CD14-positive monocyte (primary cell): ENCODE measurements at regions not wholly inside any gene's neighbourhood (a gene's known extent, or its start where the extent isn't known, plus 50 kb on each side); places are given as distances from the start of the nearest gene placed in this dataset.

ENCODE experiments used
- DNase-seq, 3 donors: peaks; one replicate each; pipeline ENCODE4 v3.0.0-alpha.2; 2011 to 2022
- H2AFZ ChIP-seq: 2 replicates; pipeline ENCODE4 v1.6.0; 2012; ENCODE audit warnings: mild to moderate bottlenecking, low read depth, low read length, inconsistent platforms; ENCODE audit not compliant: insufficient read depth, poor library complexity, severe bottlenecking
- H3K27ac ChIP-seq, 2 donors: 1 replicate in 1 of 2; 2 replicates in 1 of 2; pipeline ENCODE4 v1.5.1; 2012 to 2013; ENCODE audit warnings: low read length in 2 of 2, control low read depth in 1 of 2, inconsistent platforms in 1 of 2, low read depth in 1 of 2, mild to moderate bottlenecking in 1 of 2
- H3K27me3 ChIP-seq, 2 donors: one replicate each; pipeline versions ENCODE4 v1.6.0 to v1.6.1; 2011 to 2013; ENCODE audit warnings: low read length in 2 of 2; ENCODE audit not compliant: control insufficient read depth in 2 of 2, insufficient read depth in 2 of 2
- H3K36me3 ChIP-seq, 2 donors: replicated peaks in 1 of 2; 1 replicate in 1 of 2; 2 replicates in 1 of 2; pipeline versions ENCODE4 v1.5.1 to v1.6.1; 2012 to 2013; ENCODE audit warnings: low read length in 2 of 2, control low read depth in 1 of 2, inconsistent platforms in 1 of 2, mild to moderate bottlenecking in 1 of 2; ENCODE audit not compliant: insufficient read depth in 2 of 2, control insufficient read depth in 1 of 2
- H3K4me1 ChIP-seq, 2 donors: 1 replicate in 1 of 2; 2 replicates in 1 of 2; pipeline versions ENCODE4 v1.5.1 to v1.6.1; 2012 to 2013; ENCODE audit warnings: low read length in 2 of 2, control low read depth in 1 of 2, inconsistent platforms in 1 of 2, mild to moderate bottlenecking in 1 of 2, moderate library complexity in 1 of 2; ENCODE audit not compliant: insufficient read depth in 2 of 2, control insufficient read depth in 1 of 2
- H3K4me2 ChIP-seq: replicated peaks from 2 replicates; pipeline ENCODE3; 2012; ENCODE audit warnings: low read length, moderate library complexity, mild to moderate bottlenecking; ENCODE audit not compliant: poor library complexity, severe bottlenecking; ENCODE audit errors: extremely low read depth
- H3K4me3 ChIP-seq, 3 experiments: fragments of 200-600 bp in 1 of 3; sonication (generic) in 1 of 3; replicated peaks in 1 of 3; 1 replicate in 2 of 3; 2 replicates in 1 of 3; pipeline ENCODE4 v1.5.1; 2011 to 2013; ENCODE audit warnings: low read length in 3 of 3, mild to moderate bottlenecking in 3 of 3, control low read depth in 2 of 3, low read depth in 2 of 3, inconsistent platforms in 1 of 3, moderate library complexity in 1 of 3
- H3K79me2 ChIP-seq: 2 replicates; pipeline ENCODE4 v1.6.0; 2012; ENCODE audit warnings: mild to moderate bottlenecking, control low read depth, inconsistent platforms, low read length, moderate library complexity; ENCODE audit not compliant: insufficient read depth
- H3K9ac ChIP-seq: 2 replicates; pipeline ENCODE4 v1.6.0; 2017; ENCODE audit warnings: low read length, mild to moderate bottlenecking; ENCODE audit not compliant: insufficient read depth, poor library complexity, severe bottlenecking
- H3K9me3 ChIP-seq, 2 donors: replicated peaks in 1 of 2; 1 replicate in 1 of 2; 2 replicates in 1 of 2; pipeline versions ENCODE4 v1.5.1 to v1.6.1; 2012 to 2013; ENCODE audit warnings: low read length in 2 of 2, control low read depth in 1 of 2; ENCODE audit not compliant: control insufficient read depth in 1 of 2, insufficient read depth in 1 of 2
- H4K20me1 ChIP-seq: 2 replicates; pipeline ENCODE4 v1.6.0; 2012; ENCODE audit warnings: mild to moderate bottlenecking, low read length, control low read depth, moderate library complexity; ENCODE audit not compliant: insufficient read depth
- H3K27ac Mint-ChIP-seq, 7 donors: one replicate each; pipeline ENCODE4 v1.8.0; 2020; ENCODE audit warnings: mild to moderate bottlenecking in 7 of 7, mixed read lengths in 7 of 7, moderate library complexity in 6 of 7, inconsistent platforms in 2 of 7
- H3K27me3 Mint-ChIP-seq, 3 donors: one replicate each; pipeline ENCODE4 v1.8.0; 2021 to 2022; ENCODE audit warnings: low read depth in 3 of 3, mild to moderate bottlenecking in 3 of 3, mixed read lengths in 3 of 3, moderate library complexity in 3 of 3, inconsistent platforms in 1 of 3
- H3K36me3 Mint-ChIP-seq, 2 donors: one replicate each; pipeline ENCODE4 v1.8.0; 2020; ENCODE audit warnings: mixed read lengths in 2 of 2, inconsistent platforms in 1 of 2, mild to moderate bottlenecking in 1 of 2
- H3K4me1 Mint-ChIP-seq: one replicate; pipeline ENCODE4 v1.8.0; 2020; ENCODE audit warnings: mild to moderate bottlenecking, mixed read lengths
- H3K4me3 Mint-ChIP-seq, 2 donors: one replicate each; pipeline ENCODE4 v1.8.0; 2020; ENCODE audit warnings: mild to moderate bottlenecking in 2 of 2, mixed read lengths in 2 of 2, moderate library complexity in 1 of 2
- H3K9me3 Mint-ChIP-seq, 7 donors: one replicate each; pipeline ENCODE4 v1.8.0; 2020 to 2022; ENCODE audit warnings: mixed read lengths in 7 of 7, mild to moderate bottlenecking in 6 of 7, moderate library complexity in 6 of 7, inconsistent platforms in 2 of 7
- WGBS: methylation state at CpG from one replicate; pipeline ENCODE4 v1.1.5; 2013; ENCODE audit warnings: missing lambda C conversion rate; ENCODE audit not compliant: insufficient coverage; 5-methylcytosine and 5-hydroxymethylcytosine counted together
- intact Hi-C, 2 donors: fragments of 100-400 bp; cut with micrococcal nuclease; formaldehyde crosslinking; loops; one replicate each; pipeline versions ENCODE4 v1.15.0 to v1.15.1; 2023
- TF ChIP-seq, protein P1 (sequence below): fragments of 200-600 bp; IDR thresholded peaks from one replicate; pipeline ENCODE4 v1.8.0; 2022; ENCODE audit warnings: antibody characterized with exemption, mild to moderate bottlenecking

DNA sequence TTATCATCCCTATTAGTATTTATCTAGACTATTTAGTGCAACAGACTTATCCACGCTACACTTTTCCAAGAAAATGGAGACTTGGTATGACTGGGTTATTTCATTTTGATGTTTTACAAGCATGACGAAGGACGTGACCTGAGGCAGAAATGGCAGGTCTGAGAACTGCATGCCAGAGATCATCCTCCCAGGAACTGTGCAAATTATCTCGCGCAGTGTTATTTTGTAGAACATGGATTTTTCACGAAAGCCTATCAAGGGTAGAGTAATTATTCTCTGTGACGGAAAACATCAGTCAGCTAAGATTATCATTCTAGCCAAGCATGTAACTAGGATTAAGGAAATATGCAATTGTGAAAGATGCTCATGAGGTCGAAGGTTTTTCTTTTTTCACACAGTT, 361.5 kb upstream of the AJAP1 start:
- TF ChIP-seq, protein P1, sequence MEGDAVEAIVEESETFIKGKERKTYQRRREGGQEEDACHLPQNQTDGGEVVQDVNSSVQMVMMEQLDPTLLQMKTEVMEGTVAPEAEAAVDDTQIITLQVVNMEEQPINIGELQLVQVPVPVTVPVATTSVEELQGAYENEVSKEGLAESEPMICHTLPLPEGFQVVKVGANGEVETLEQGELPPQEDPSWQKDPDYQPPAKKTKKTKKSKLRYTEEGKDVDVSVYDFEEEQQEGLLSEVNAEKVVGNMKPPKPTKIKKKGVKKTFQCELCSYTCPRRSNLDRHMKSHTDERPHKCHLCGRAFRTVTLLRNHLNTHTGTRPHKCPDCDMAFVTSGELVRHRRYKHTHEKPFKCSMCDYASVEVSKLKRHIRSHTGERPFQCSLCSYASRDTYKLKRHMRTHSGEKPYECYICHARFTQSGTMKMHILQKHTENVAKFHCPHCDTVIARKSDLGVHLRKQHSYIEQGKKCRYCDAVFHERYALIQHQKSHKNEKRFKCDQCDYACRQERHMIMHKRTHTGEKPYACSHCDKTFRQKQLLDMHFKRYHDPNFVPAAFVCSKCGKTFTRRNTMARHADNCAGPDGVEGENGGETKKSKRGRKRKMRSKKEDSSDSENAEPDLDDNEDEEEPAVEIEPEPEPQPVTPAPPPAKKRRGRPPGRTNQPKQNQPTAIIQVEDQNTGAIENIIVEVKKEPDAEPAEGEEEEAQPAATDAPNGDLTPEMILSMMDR: no peak
- DNase-seq: no peak
- no peak overlapping the region for H2AFZ ChIP-seq
- H3K36me3 ChIP-seq: no peaks in the 10 kb centered on the region
- Mint-ChIP-seq H3K27me3 (peaks cover 0 to 2% (median 1%) of the 10 kb centered on the region in 3 donors), H3K36me3 (no peaks in the 10 kb centered on the region), H3K9me3 (peaks cover 12 to 40% (median 21%) of the 10 kb centered on the region in 7 donors), H3K4me1 (no peaks in the 10 kb centered on the region), H3K4me3 (no peak overlapping the region), H3K27ac (no peak overlapping the region)
- H3K9ac ChIP-seq: no peak overlapping the region
- WGBS: 87% methylated on average over 4 of the region's 8 CpGs
- no peak overlapping the region for H3K4me3 ChIP-seq
- no peaks in the 10 kb centered on the region for H3K27me3 ChIP-seq
- H3K79me2 ChIP-seq: no peaks in the 10 kb centered on the region
- H3K27ac ChIP-seq: no peak overlapping the region
- no peak overlapping the region for H3K4me2 ChIP-seq
- no peaks in the 10 kb centered on the region for H4K20me1 ChIP-seq
- H3K9me3 ChIP-seq: peaks cover 18 to 31% of the 10 kb centered on the region in 2 donors
- intact Hi-C loops: no loop called here
- no peaks in the 10 kb centered on the region for H3K4me1 ChIP-seq

DNA sequence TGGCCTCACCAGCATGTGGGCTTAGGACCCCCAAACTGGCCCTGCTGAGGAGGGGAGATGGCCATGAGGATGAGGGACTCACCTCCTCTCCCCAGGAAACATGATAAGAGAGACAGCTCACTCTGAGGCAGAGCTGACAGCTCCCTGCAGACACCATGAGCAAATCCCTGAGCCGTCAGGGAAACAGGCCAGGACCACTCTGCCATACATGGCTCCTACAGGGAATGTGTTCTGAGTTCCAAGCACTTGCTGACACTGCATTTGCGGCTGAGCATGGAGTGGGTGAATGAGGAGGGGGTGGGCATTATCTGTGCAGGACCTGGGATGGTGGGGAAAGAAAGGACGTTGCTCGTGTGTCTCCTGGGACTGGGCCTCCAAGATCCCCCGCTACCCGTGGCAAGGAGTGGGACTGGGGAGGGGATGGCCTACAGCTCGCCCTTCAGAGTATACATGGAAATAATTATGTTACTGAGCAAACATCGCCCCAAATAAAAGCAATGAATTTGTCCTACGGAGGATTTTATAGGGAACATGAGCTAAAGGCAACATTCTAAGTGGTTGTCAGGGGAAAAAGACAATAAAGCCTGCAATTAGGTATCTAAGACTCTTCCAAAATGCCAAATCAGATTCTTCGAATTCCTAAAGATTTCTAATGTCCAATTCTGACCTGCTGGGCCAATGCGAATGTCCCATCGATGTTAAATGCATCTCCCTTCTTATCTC, 355.9 kb upstream of the AJAP1 start:
- no peak overlapping the region for H3K27ac ChIP-seq
- 80% methylated on average over 4 of the region's 12 CpGs for WGBS
- no peaks in the 10 kb centered on the region for H4K20me1 ChIP-seq
- Mint-ChIP-seq H3K4me1 (no peaks in the 10 kb centered on the region), H3K9me3 (peaks cover 16 to 25% (median 20%) of the 10 kb centered on the region in 7 donors), H3K4me3 (no peak overlapping the region), H3K27me3 (peaks cover 0 to 2% (median 0%) of the 10 kb centered on the region in 3 donors), H3K27ac (no peak overlapping the region), H3K36me3 (no peaks in the 10 kb centered on the region)
- H3K79me2 ChIP-seq: no peaks in the 10 kb centered on the region
- intact Hi-C loops: no loop called here
- no peak for DNase-seq
- TF ChIP-seq, protein P1: no peak
- no peak overlapping the region for H3K9ac ChIP-seq
- no peaks in the 10 kb centered on the region for H3K36me3 ChIP-seq
- no peak overlapping the region for H3K4me3 ChIP-seq
- H3K4me2 ChIP-seq: no peak overlapping the region
- H3K4me1 ChIP-seq: no peaks in the 10 kb centered on the region
- peaks cover 13 to 32% of the 10 kb centered on the region in 2 donors for H3K9me3 ChIP-seq
- no peak overlapping the region for H2AFZ ChIP-seq
- no peaks in the 10 kb centered on the region for H3K27me3 ChIP-seq
